ENCODE measurements at regions not wholly inside any gene's neighbourhood (a gene's known extent, or its start where the extent isn't known, plus 50 kb on each side); places are given as distances from the start of the nearest gene placed in this dataset.

GRCh38 chr10:47070541-47070940, 159.3 kb downstream of the PTPN20 start:
- Histone ChIP-seq H3K36me3 (no peaks in the 10 kb centered on the region), H3K4me3 (no peak overlapping the region), H3K27me3 (no peaks in the 10 kb centered on the region), H3K27ac (no peak overlapping the region), H3K9me3 (no peaks in the 10 kb centered on the region), H3K4me1 (no peaks in the 10 kb centered on the region)
- no peak for DNase-seq
- no peak for TF ChIP-seq POLR2A (IDR thresholded peaks at IDR 0.05)
- no peak for TF ChIP-seq CTCF (IDR thresholded peaks at IDR 0.05)
- intact Hi-C loops (cut with DNase I; ENCODE audit: low total_unique reads), result no loop called here

GRCh38 chr10:47071891-47072290, 160.7 kb downstream of the PTPN20 start:
- Histone ChIP-seq H3K27ac (no peak overlapping the region), H3K27me3 (no peaks in the 10 kb centered on the region), H3K4me3 (no peak overlapping the region), H3K9me3 (no peaks in the 10 kb centered on the region), H3K4me1 (no peaks in the 10 kb centered on the region), H3K36me3 (no peaks in the 10 kb centered on the region)
- DNase-seq, result no peak
- intact Hi-C loops (cut with DNase I; ENCODE audit: low total_unique reads), result no loop called here
- TF ChIP-seq POLR2A (IDR thresholded peaks at IDR 0.05) (no peak), CTCF (IDR thresholded peaks at IDR 0.05) (no peak)

- no peaks in the 10 kb centered on the region for H3K27me3 ChIP-seq
- no peak overlapping the region for H3K27ac ChIP-seq
- no peak overlapping the region for H3K4me3 ChIP-seq
- H3K4me1 ChIP-seq, result no peaks in the 10 kb centered on the region
- intact Hi-C loops (cut with DNase I; ENCODE audit: low total_unique reads), result no loop called here
- no peaks in the 10 kb centered on the region for H3K9me3 ChIP-seq
- no peaks in the 10 kb centered on the region for H3K36me3 ChIP-seq
- DNase-seq, result no peak
- TF ChIP-seq POLR2A (IDR thresholded peaks at IDR 0.05) (no peak), CTCF (IDR thresholded peaks at IDR 0.05) (no peak)
These were observed 162.7 kb downstream of the PTPN20 start for GRCh38 chr10:47073967-47074366.

GRCh38 chr10:47076949-47077361, 165.7 kb downstream of the PTPN20 start:
- TF ChIP-seq CTCF (IDR thresholded peaks at IDR 0.05) (no peak), POLR2A (IDR thresholded peaks at IDR 0.05) (no peak)
- H3K4me1 ChIP-seq, result no peaks in the 10 kb centered on the region
- no peaks in the 10 kb centered on the region for H3K36me3 ChIP-seq
- no peak overlapping the region for H3K27ac ChIP-seq
- intact Hi-C loops (cut with DNase I; ENCODE audit: low total_unique reads), result no loop called here
- H3K9me3 ChIP-seq, result no peaks in the 10 kb centered on the region
- H3K4me3 ChIP-seq, result no peak overlapping the region
- no peaks in the 10 kb centered on the region for H3K27me3 ChIP-seq
- no peak for DNase-seq

- H3K4me1 ChIP-seq, result no peaks in the 10 kb centered on the region
- H3K27ac ChIP-seq, result no peak overlapping the region
- H3K4me3 ChIP-seq, result no peak overlapping the region
- H3K27me3 ChIP-seq, result no peaks in the 10 kb centered on the region
- TF ChIP-seq CTCF (IDR thresholded peaks at IDR 0.05) (no peak), POLR2A (IDR thresholded peaks at IDR 0.05) (no peak)
- no peaks in the 10 kb centered on the region for H3K9me3 ChIP-seq
- no peak for DNase-seq
- H3K36me3 ChIP-seq, result no peaks in the 10 kb centered on the region
- intact Hi-C loops (cut with DNase I; ENCODE audit: low total_unique reads), result no loop called here
These were observed 166.2 kb downstream of the PTPN20 start for GRCh38 chr10:47077386-47077785.
